Gastroesophageal sphincter (tissue), 4 donors: ENCODE measurements at regions not wholly inside any gene's neighbourhood (a gene's known extent, or its start where the extent isn't known, plus 50 kb on each side); places are given as distances from the start of the nearest gene placed in this dataset.

ENCODE experiments used
- ATAC-seq: fragments of 150-250 bp; one replicate; pipeline ENCODE4 v1.9.1; 2016; ENCODE audit warnings: mild to moderate bottlenecking, moderate library complexity
- H3K27ac ChIP-seq, 4 donors: fragments of 200-600 bp; sonication (generic) in 3 of 4; 1 replicate in 3 of 4; 2 replicates in 1 of 4; pipeline ENCODE4 v1.5.1; 2016 to 2019
- H3K27me3 ChIP-seq: fragments of 200-600 bp; sonication (generic); one replicate; pipeline ENCODE4 v1.5.1; 2019
- H3K36me3 ChIP-seq, 2 donors: fragments of 200-600 bp; sonication (generic); one replicate each; pipeline ENCODE4 v1.5.1; 2019; ENCODE audit warnings: control low read depth in 1 of 2
- H3K4me1 ChIP-seq, 3 donors: fragments of 200-600 bp; sonication (generic); 1 replicate in 2 of 3; 2 replicates in 1 of 3; pipeline ENCODE4 v1.5.1; 2016 to 2019; ENCODE audit warnings: control low read depth in 2 of 3
- H3K4me3 ChIP-seq, 2 donors: fragments of 200-600 bp; sonication (generic); one replicate each; pipeline ENCODE4 v1.5.1; 2019; ENCODE audit warnings: mild to moderate bottlenecking in 1 of 2, moderate library complexity in 1 of 2
- H3K9me3 ChIP-seq, 3 donors: fragments of 200-600 bp; sonication (generic); one replicate each; pipeline ENCODE4 v1.5.1; 2017 to 2019; ENCODE audit warnings: control low read depth in 2 of 3
- CTCF ChIP-seq, 4 experiments: fragments of 200-600 bp in 2 of 4; fragments of 450-650 bp in 2 of 4; sonication (generic) in 1 of 4; IDR thresholded peaks; one replicate each; pipeline ENCODE4 v1.5.1; 2017 to 2019; ENCODE audit warnings: antibody characterized with exemption in 4 of 4, mild to moderate bottlenecking in 2 of 4, moderate library complexity in 2 of 4
- EP300 ChIP-seq: sonication (generic); formaldehyde crosslinking; IDR thresholded peaks from one replicate; pipeline ENCODE4 v1.6.1; 2017; ENCODE audit warnings: antibody characterized with exemption, mild to moderate bottlenecking
- POLR2A ChIP-seq, 2 donors: fragments of 450-650 bp; IDR thresholded peaks; one replicate each; pipeline ENCODE4 v1.6.1; 2017; ENCODE audit warnings: antibody characterized with exemption in 2 of 2, mild to moderate bottlenecking in 2 of 2, moderate library complexity in 1 of 2
- POLR2AphosphoS5 ChIP-seq: sonication (generic); formaldehyde crosslinking; IDR thresholded peaks from one replicate; pipeline ENCODE4 v1.6.1; 2017; ENCODE audit warnings: antibody characterized with exemption
- WGBS, 2 donors: methylation state at CpG; one replicate each; pipeline ENCODE4 v1.1.5; 2018; ENCODE audit warnings: low coverage in 1 of 2; 5-methylcytosine and 5-hydroxymethylcytosine counted together

DNA sequence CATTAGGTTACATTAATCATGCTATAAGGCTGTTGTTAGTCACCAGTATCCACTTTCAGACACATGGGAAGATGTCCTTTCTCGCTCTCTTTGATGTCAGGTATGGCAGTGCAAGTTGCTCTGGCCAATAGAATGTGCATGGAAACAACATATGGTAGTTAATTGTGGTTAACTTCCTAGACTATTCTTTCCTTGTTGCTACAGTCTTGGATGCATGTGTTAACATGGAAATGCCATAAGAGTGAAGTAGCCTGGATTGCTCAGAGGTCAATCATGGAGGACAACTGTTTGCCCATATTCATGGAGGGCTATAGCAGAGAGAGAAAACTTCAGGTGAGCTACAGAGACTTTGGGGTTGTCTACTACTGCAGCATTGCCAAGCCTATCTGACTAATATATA, 245.8 kb upstream of the GAS1 start:
- 91 to 100% methylated on average over 1 of the region's 1 CpG for WGBS, 2 donors
- Histone ChIP-seq H3K27me3 (no peaks in the 10 kb centered on the region), H3K4me1 (peaks cover 0 to 6% (median 0%) of the 10 kb centered on the region in 3 donors), H3K4me3 (no peak overlapping the region), H3K36me3 (no peaks in the 10 kb centered on the region), H3K9me3 (no peaks in the 10 kb centered on the region), H3K27ac (no peak overlapping the region)
- ATAC-seq = no peak
- no peak for TF ChIP-seq POLR2A (IDR thresholded peaks at IDR 0.05)
- no peak for TF ChIP-seq POLR2AphosphoS5
- TF ChIP-seq CTCF (IDR thresholded peaks at IDR 0.05) = no peak
- TF ChIP-seq EP300 = no peak

DNA sequence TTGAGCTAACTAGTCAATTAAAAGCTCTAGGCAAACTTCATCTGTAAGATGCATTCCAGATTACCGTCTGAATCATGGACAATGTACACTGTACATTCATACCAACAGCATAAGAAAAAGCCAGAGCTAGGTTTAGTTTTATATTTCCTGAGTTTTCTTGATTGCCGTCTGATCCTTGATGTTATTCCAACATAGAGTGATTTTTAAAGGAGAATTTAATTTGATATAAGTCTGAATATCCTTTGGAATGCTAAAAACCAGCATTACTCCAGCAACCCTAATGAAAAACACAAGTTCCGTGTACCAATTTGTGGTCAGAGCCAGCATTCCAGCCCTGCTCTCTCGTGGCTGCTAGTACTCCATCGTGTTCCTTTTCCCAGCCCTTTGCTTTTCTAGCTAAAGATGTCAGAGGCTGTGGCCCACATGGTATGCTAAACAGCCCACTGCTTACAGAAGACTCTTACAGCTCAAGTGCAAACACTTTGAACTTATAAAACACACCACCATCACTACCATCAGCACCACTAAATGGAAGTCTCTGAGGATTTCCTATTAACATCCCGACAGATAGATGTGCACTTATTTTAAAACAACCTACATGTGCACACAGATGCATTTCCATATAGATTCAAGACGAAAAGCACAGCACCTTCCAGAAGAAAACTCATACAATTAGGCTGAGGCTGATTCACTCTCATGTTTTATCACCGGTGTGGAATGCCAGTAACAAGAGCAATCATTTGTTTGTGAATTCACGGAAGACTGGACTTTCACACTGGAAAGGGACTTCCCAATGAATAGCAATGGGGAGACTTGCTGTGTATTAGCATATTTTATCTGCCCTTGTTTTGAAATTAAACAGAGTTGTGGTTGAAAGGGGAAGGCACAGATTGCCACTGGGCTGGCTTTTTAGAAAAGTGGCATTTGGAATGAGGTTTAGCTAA, 246.9 kb upstream of the GAS1 start:
- H3K4me3 ChIP-seq = no peak overlapping the region
- no peak overlapping the region for H3K27ac ChIP-seq
- no peak for ATAC-seq
- H3K4me1 ChIP-seq = peaks cover 0 to 6% (median 0%) of the 10 kb centered on the region in 3 donors
- 46 to 54% methylated on average over 7 to 9 of the region's 9 CpGs for WGBS, 2 donors
- no peaks in the 10 kb centered on the region for H3K36me3 ChIP-seq
- TF ChIP-seq EP300 = no peak
- no peak for TF ChIP-seq CTCF (IDR thresholded peaks at IDR 0.05)
- TF ChIP-seq POLR2A (IDR thresholded peaks at IDR 0.05) = no peak
- peak; percentile 33 for TF ChIP-seq POLR2AphosphoS5
- no peaks in the 10 kb centered on the region for H3K27me3 ChIP-seq
- no peaks in the 10 kb centered on the region for H3K9me3 ChIP-seq

DNA sequence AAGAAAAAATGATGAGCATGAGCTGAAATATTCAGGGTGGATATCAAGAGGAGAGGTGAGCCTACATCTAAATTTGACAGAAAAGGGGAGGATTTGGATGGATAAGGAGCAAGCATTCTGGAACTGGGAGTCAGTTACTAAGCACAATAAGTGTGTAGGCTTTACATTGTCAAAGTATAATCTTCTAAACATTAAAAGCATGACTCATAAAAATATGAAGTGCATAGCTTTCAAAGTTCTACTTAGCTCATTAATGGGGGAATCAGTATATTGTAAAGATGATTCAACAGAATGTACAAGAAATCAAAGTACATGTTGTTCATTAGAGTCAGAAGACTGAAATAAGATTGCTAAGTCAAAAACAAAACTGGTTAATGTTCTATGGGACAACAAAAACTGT, 248.0 kb upstream of the GAS1 start:
- H3K27me3 ChIP-seq = no peaks in the 10 kb centered on the region
- TF ChIP-seq POLR2AphosphoS5 (no peak), CTCF (IDR thresholded peaks at IDR 0.05) (no peak), POLR2A (IDR thresholded peaks at IDR 0.05) (no peak), EP300 (no peak)
- no peak overlapping the region for H3K27ac ChIP-seq
- ATAC-seq = no peak
- H3K4me3 ChIP-seq = no peak overlapping the region
- no peaks in the 10 kb centered on the region for H3K36me3 ChIP-seq
- H3K4me1 ChIP-seq = peaks cover 0 to 6% (median 0%) of the 10 kb centered on the region in 3 donors
- H3K9me3 ChIP-seq = no peaks in the 10 kb centered on the region

DNA sequence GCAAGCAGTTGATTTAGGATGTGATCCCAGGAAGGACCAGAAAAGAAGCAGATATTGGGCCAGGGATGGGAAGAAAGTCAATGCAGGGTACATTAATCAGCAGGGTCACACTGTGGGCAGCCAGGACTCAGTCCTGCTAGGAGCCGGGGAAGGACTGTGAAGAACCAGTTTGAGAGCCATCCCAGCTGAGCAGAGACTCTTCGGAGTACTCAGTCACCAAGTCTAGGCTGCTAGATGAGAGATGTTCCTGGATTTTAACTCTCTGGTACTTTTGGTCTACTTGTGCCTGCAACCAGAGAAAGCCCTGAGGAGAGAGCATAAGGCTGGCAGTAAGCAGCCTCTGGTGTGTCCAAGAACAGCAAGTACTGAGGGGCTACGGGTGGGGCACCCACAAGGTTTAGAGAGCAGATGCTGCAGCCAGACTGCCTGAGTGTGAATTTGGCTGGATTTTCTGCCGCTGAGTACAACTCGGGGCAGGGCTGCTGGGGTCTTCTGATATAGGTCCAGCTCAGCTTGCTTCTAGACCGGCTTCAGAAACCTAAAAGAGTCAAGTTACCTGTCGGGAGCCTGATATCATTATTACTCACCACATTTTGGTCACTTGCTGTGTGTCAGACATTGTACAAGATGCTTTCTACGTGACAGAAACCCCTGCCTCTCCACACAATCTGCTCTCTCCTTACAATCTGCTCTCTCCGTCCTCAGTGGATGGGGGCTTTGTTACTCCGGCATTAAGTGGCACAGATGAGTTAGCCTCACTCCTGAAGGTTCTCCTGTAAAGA, 250.2 kb upstream of the GAS1 start:
- no peak for ATAC-seq
- Histone ChIP-seq H3K9me3 (no peaks in the 10 kb centered on the region), H3K27ac (no peak overlapping the region), H3K4me1 (peaks cover 0 to 6% (median 0%) of the 10 kb centered on the region in 3 donors), H3K36me3 (no peaks in the 10 kb centered on the region), H3K27me3 (no peaks in the 10 kb centered on the region), H3K4me3 (no peak overlapping the region)
- no peak for TF ChIP-seq EP300
- TF ChIP-seq POLR2A (IDR thresholded peaks at IDR 0.05) = no peak
- no peak for TF ChIP-seq CTCF (IDR thresholded peaks at IDR 0.05)
- TF ChIP-seq POLR2AphosphoS5 = no peak
- WGBS, 2 donors = 74 to 93% methylated on average over 3 of the region's 10 CpGs
